GM12878 (cell line): ENCODE measurements at regions not wholly inside any gene's neighbourhood (a gene's known extent, or its start where the extent isn't known, plus 50 kb on each side); places are given as distances from the start of the nearest gene placed in this dataset.

Source experiments
- ATAC-seq: fragments of 200-7000 bp; cut with Tn5 transposase; 3 replicates; pipeline ENCODE4 v1.9.1; 2020; ENCODE audit warnings: mild to moderate bottlenecking, moderate library complexity
- BruUV-seq: library from RNA; stranded (reverse); fragments of 400-500 nt; replicated peaks from 2 replicates; lab custom pipeline; 2021; lab: Mats Ljungman, UMichigan
- CTCF ChIA-PET: fragments of 300-600 bp; sonication (Branson Sonifier 250); formaldehyde crosslinking; extraction: SDS; loops from one replicate; lab custom pipeline; 2021; ENCODE audit warnings: inconsistent platforms; lab: Yijun Ruan, JAX
- POLR2A ChIA-PET: fragments of 350-600 bp; formaldehyde crosslinking; extraction: SDS; loops from one replicate; lab custom pipeline; 2021; ENCODE audit warnings: inconsistent platforms; lab: Charles Lee
- RAD21 ChIA-PET: fragments of 300-600 bp; sonication (Branson Sonifier 250); formaldehyde crosslinking; loops from one replicate; lab custom pipeline; 2023; ENCODE audit warnings: antibody characterized with exemption; ENCODE audit not compliant: unreplicated experiment; lab: Charles Lee
- SMC1A ChIA-PET: fragments of 300-600 bp; sonication (Branson Sonifier 250); formaldehyde crosslinking; loops from one replicate; lab custom pipeline; 2023; ENCODE audit not compliant: unreplicated experiment, uncharacterized antibody; lab: Charles Lee
- DNase-seq: peaks from one replicate; pipeline ENCODE4 v3.0.0-alpha.2; 2011; ENCODE audit warnings: low read depth, low spot score
- FAIRE-seq: peaks from 3 replicates; lab custom pipeline; 2011; peaks lifted over from hg19 to GRCh38; lab: Jason Lieb, UNC
- H2AFZ ChIP-seq: 2 replicates; pipeline ENCODE4 v1.6.0; 2011; ENCODE audit warnings: low read depth, low read length, control low read depth; ENCODE audit not compliant: control insufficient read depth
- H3K27ac ChIP-seq: 2 replicates; pipeline ENCODE4 v1.5.1; 2011; ENCODE audit warnings: control low read depth; ENCODE audit not compliant: control insufficient read depth, insufficient read depth
- H3K27me3 ChIP-seq, 2 experiments: replicated peaks in 1 of 2; 2 replicates each; pipeline versions ENCODE4 v1.6.0 to v1.6.1; 2011; ENCODE audit warnings: low read length in 1 of 2; ENCODE audit not compliant: control insufficient read depth in 2 of 2, insufficient read depth in 2 of 2
- H3K36me3 ChIP-seq, 2 experiments: 2 replicates each; pipeline ENCODE4 v1.5.1; 2011; ENCODE audit warnings: low read length in 1 of 2; ENCODE audit not compliant: control insufficient read depth in 2 of 2, insufficient read depth in 2 of 2
- H3K4me1 ChIP-seq: 2 replicates; pipeline ENCODE4 v1.6.1; 2011; ENCODE audit warnings: mild to moderate bottlenecking, low read length, moderate library complexity, mixed read lengths; ENCODE audit not compliant: control insufficient read depth, insufficient read depth
- H3K4me2 ChIP-seq: 2 replicates; pipeline ENCODE4 v1.6.0; 2011; ENCODE audit warnings: control low read depth; ENCODE audit not compliant: control insufficient read depth, insufficient read depth
- H3K4me3 ChIP-seq: fragments of 200-600 bp; sonication (generic); 2 replicates; pipeline ENCODE4 v1.5.1; 2016
- H3K79me2 ChIP-seq: 2 replicates; pipeline ENCODE4 v1.6.0; 2011; ENCODE audit warnings: low read length; ENCODE audit not compliant: control insufficient read depth, insufficient read depth
- H3K9ac ChIP-seq: 2 replicates; pipeline ENCODE4 v1.8.0; 2011; ENCODE audit warnings: low read length, control low read depth, mixed read lengths; ENCODE audit not compliant: control insufficient read depth, insufficient read depth
- H3K9me3 ChIP-seq: replicated peaks from 3 replicates; pipeline ENCODE4 v1.5.1; 2011; ENCODE audit warnings: mild to moderate bottlenecking, low read length; ENCODE audit not compliant: control insufficient read depth, insufficient read depth
- H4K20me1 ChIP-seq: 2 replicates; pipeline ENCODE4 v1.6.0; 2011; ENCODE audit not compliant: control insufficient read depth, insufficient read depth
- BRCA1 ChIP-seq: IDR thresholded peaks from 2 replicates; pipeline ENCODE4 v1.6.1; 2011; ENCODE audit warnings: low read depth, low read length, improper control_type of control experiment
- CHD1 ChIP-seq: IDR thresholded peaks from 2 replicates; pipeline ENCODE4 v1.6.1; 2012; ENCODE audit warnings: low read depth, low read length, improper control_type of control experiment
- EZH2 ChIP-seq: IDR thresholded peaks from 2 replicates; pipeline ENCODE4 v1.6.1; 2012; ENCODE audit warnings: low read depth, mild to moderate bottlenecking, control low read depth, inconsistent platforms, low read length, borderline replicate concordance; ENCODE audit not compliant: control insufficient read depth
- FOS ChIP-seq: IDR thresholded peaks from 3 replicates; pipeline ENCODE4 v1.6.1; 2011; ENCODE audit warnings: borderline replicate concordance; ENCODE audit not compliant: insufficient read length; ENCODE audit errors: extremely low read depth
- GABPA ChIP-seq: IDR thresholded peaks from 2 replicates; pipeline ENCODE4 v1.6.1; 2014; ENCODE audit warnings: antibody characterized with exemption, low read depth, mild to moderate bottlenecking, inconsistent platforms
- HSF1 ChIP-seq: fragments of 150-350 bp; IDR thresholded peaks from 2 replicates; pipeline ENCODE4 v1.6.1; 2014; ENCODE audit warnings: mild to moderate bottlenecking, low read depth, low read length
- IRF3 ChIP-seq: fragments of 450-650 bp; IDR thresholded peaks from 2 replicates; pipeline ENCODE4 v1.6.1; 2014; ENCODE audit warnings: mild to moderate bottlenecking
- KLF5 ChIP-seq: fragments of 450-650 bp; IDR thresholded peaks from 2 replicates; pipeline ENCODE4 v1.6.1; 2014; ENCODE audit warnings: mild to moderate bottlenecking; ENCODE audit not compliant: partially characterized antibody
- NFIC ChIP-seq: IDR thresholded peaks from 2 replicates; pipeline ENCODE4 v1.6.1; 2012; ENCODE audit warnings: low read depth, mild to moderate bottlenecking, inconsistent platforms, low read length, moderate library complexity
- POLR2AphosphoS2 ChIP-seq: IDR thresholded peaks from 2 replicates; pipeline ENCODE4 v1.6.1; 2011; ENCODE audit warnings: low read depth, mild to moderate bottlenecking, low read length, improper control_type of control experiment, moderate library complexity
- POU2F2 ChIP-seq: IDR thresholded peaks from 3 replicates; pipeline ENCODE4 v1.6.1; 2011; ENCODE audit warnings: low read depth, mild to moderate bottlenecking, low read length, borderline replicate concordance
- SPI1 ChIP-seq: IDR thresholded peaks from 2 replicates; pipeline ENCODE4 v1.6.1; 2011; ENCODE audit warnings: low read depth, mild to moderate bottlenecking, low read length, moderate library complexity, borderline replicate concordance; ENCODE audit not compliant: insufficient read depth
- SRF ChIP-seq, 2 experiments: IDR thresholded peaks; 2 replicates each; pipeline ENCODE4 v1.6.1; 2011; ENCODE audit warnings: low read depth in 2 of 2, low read length in 2 of 2, mild to moderate bottlenecking in 1 of 2, moderate library complexity in 1 of 2
- SUZ12 ChIP-seq: fragments of 200-600 bp; sonication (generic); IDR thresholded peaks from one replicate; pipeline ENCODE4 v1.6.1; 2018; ENCODE audit warnings: antibody characterized with exemption, mild to moderate bottlenecking; ENCODE audit not compliant: unreplicated experiment
- ZNF217 ChIP-seq: fragments of 450-650 bp; IDR thresholded peaks from 2 replicates; pipeline ENCODE4 v1.6.1; 2017; ENCODE audit warnings: antibody characterized with exemption, mild to moderate bottlenecking
- ZNF592 ChIP-seq: fragments of 450-650 bp; IDR thresholded peaks from 2 replicates; pipeline ENCODE4 v1.6.1; 2017; ENCODE audit warnings: mild to moderate bottlenecking, moderate library complexity
- ZNF622 ChIP-seq: fragments of 450-650 bp; IDR thresholded peaks from 2 replicates; pipeline ENCODE4 v1.6.1; 2017; ENCODE audit warnings: mild to moderate bottlenecking, inconsistent platforms
- WGBS: methylation state at CpG from one replicate; pipeline ENCODE4 v1.1.6; 2016; ENCODE audit warnings: low lambda C conversion rate; ENCODE audit not compliant: insufficient replicate concordance, insufficient coverage; ENCODE audit errors: missing lambda C conversion rate; 5-methylcytosine and 5-hydroxymethylcytosine counted together
- in situ Hi-C: fragments of 300-500 bp; cut with MboI; formaldehyde crosslinking; loops from 9 replicates; pipeline ENCODE4 v1.14.3; 2018; ENCODE audit warnings: mixed read lengths
- intact Hi-C: fragments of 100-400 bp; cut with micrococcal nuclease; formaldehyde crosslinking; loops from one replicate; pipeline ENCODE4 v1.14.2; 2022; ENCODE audit not compliant: unreplicated experiment

GRCh38 chr9:11142965-11143738 is 530.4 kb upstream of the PTPRD start (continued):
- no peak for TF ChIP-seq POU2F2
- no peak for TF ChIP-seq SUZ12
- TF ChIP-seq GABPA, result no peak
- no peak for TF ChIP-seq EZH2
- no peak for TF ChIP-seq CHD1
- no peak for TF ChIP-seq FOS
- no peak for TF ChIP-seq POLR2AphosphoS2
- no peak for TF ChIP-seq BRCA1
- no peak for TF ChIP-seq SPI1
- TF ChIP-seq, all 136 proteins: peak for 0

GRCh38 chr9:11144746-11145145 is 531.9 kb upstream of the PTPRD start:
- no TSS peak for BruUV-seq
- H3K9ac ChIP-seq, result no peak overlapping the region
- no peak overlapping the region for H2AFZ ChIP-seq
- no peaks in the 10 kb centered on the region for H4K20me1 ChIP-seq
- in situ Hi-C loops, result no loop called here
- FAIRE-seq (no peak), ATAC-seq (no peak), DNase-seq (no peak)
- intact Hi-C loops, result no loop called here
- no peaks in the 10 kb centered on the region for H3K27me3 ChIP-seq
- H3K4me1 ChIP-seq, result no peaks in the 10 kb centered on the region
- 24% methylated on average over 2 of the region's 2 CpGs for WGBS
- no peaks in the 10 kb centered on the region for H3K9me3 ChIP-seq
- POLR2A ChIA-PET, result interaction anchor here (0.6 to 0.8 kb wide), 2 partner anchors 17 to 68 kb away, joined by 3 read pairs; no protein-coding TSS in a partner anchor
- CTCF ChIA-PET, result no interaction called here
- RAD21 ChIA-PET, result interaction anchor here (0.6 kb wide), 1 partner anchor 337 kb away, joined by 5 read pairs; no protein-coding TSS in a partner anchor
- H3K4me3 ChIP-seq, result no peak overlapping the region
- SMC1A ChIA-PET, result interaction anchor here (1.3 to 1.5 kb wide), 2 partner anchors 79 to 203 kb away, joined by 3 to 4 read pairs; no protein-coding TSS in a partner anchor
- H3K27ac ChIP-seq, result no peak overlapping the region
- no peak overlapping the region for H3K4me2 ChIP-seq
- H3K79me2 ChIP-seq, result no peaks in the 10 kb centered on the region
- H3K36me3 ChIP-seq, result no peaks in the 10 kb centered on the region
- TF ChIP-seq ZNF217, result no peak
- no peak for TF ChIP-seq SRF (IDR thresholded peaks at IDR 0.05; ENCODE audit: low read depth in 2 of 2, low read length in 2 of 2)
- no peak for TF ChIP-seq NFIC
- no peak for TF ChIP-seq KLF5
- TF ChIP-seq IRF3, result no peak
- TF ChIP-seq ZNF592, result no peak
- TF ChIP-seq HSF1, result no peak
- no peak for TF ChIP-seq ZNF622
